OCI-LY7 (cell line): ENCODE measurements at regions not wholly inside any gene's neighbourhood (a gene's known extent, or its start where the extent isn't known, plus 50 kb on each side); places are given as distances from the start of the nearest gene placed in this dataset.

ENCODE experiments used
- BruUV-seq: library from RNA; stranded (reverse); fragments of 400-500 nt; replicated peaks from 2 replicates; lab custom pipeline; 2021; lab: Mats Ljungman, UMichigan
- CTCF ChIA-PET: fragments of 300-600 bp; sonication (Branson Sonifier 250); formaldehyde crosslinking; loops from one replicate; lab custom pipeline; 2022; ENCODE audit warnings: antibody characterized with exemption; ENCODE audit not compliant: unreplicated experiment; lab: Charles Lee
- POLR2A ChIA-PET: fragments of 300-600 bp; sonication (Branson Sonifier 250); formaldehyde crosslinking; loops from one replicate; lab custom pipeline; 2022; ENCODE audit warnings: antibody characterized with exemption; lab: Charles Lee
- DNase-seq: peaks from one replicate; pipeline ENCODE4 v3.0.0-alpha.2; 2015; ENCODE audit warnings: low spot score
- H2AFZ ChIP-seq: fragments of 200-600 bp; sonication (generic), shearing (Covaris generic); 2 replicates; pipeline ENCODE4 v1.6.1; 2014; ENCODE audit warnings: mild to moderate bottlenecking, antibody characterized with exemption, low read length, moderate library complexity
- H3K27ac ChIP-seq: fragments of 200-600 bp; sonication (generic); 2 replicates; pipeline ENCODE4 v1.5.1; 2014; ENCODE audit warnings: mixed run types, low read depth, mild to moderate bottlenecking, moderate library complexity, low read length, inconsistent platforms; ENCODE audit not compliant: poor library complexity, severe bottlenecking
- H3K36me3 ChIP-seq: fragments of 200-600 bp; sonication (generic); 2 replicates; pipeline ENCODE4 v1.6.1; 2014; ENCODE audit warnings: mild to moderate bottlenecking, antibody characterized with exemption, low read length, moderate library complexity, mixed read lengths; ENCODE audit not compliant: insufficient read depth
- H3K4me1 ChIP-seq: fragments of 200-600 bp; sonication (generic); 2 replicates; pipeline ENCODE4 v1.5.1; 2014; ENCODE audit warnings: mild to moderate bottlenecking, low read length; ENCODE audit not compliant: insufficient read depth, poor library complexity, severe bottlenecking
- H3K4me2 ChIP-seq: fragments of 200-600 bp; sonication (generic); 2 replicates; pipeline ENCODE4 v1.6.1; 2014; ENCODE audit warnings: mild to moderate bottlenecking, low read length
- H3K4me3 ChIP-seq: fragments of 200-600 bp; sonication (generic); 2 replicates; pipeline ENCODE4 v1.5.1; 2014; ENCODE audit warnings: mild to moderate bottlenecking, low read depth, low read length; ENCODE audit not compliant: poor library complexity, severe bottlenecking
- H3K79me2 ChIP-seq: fragments of 200-600 bp; sonication (generic); 2 replicates; pipeline ENCODE4 v1.6.1; 2016; ENCODE audit warnings: low read depth, mild to moderate bottlenecking, low read length, moderate library complexity, mixed read lengths; ENCODE audit not compliant: insufficient read depth
- H3K9me2 ChIP-seq: fragments of 200-600 bp; sonication (generic); 2 replicates; pipeline ENCODE4 v1.6.1; 2016; ENCODE audit warnings: mild to moderate bottlenecking, low read length, mixed read lengths; ENCODE audit not compliant: insufficient read depth
- H3K9me3 ChIP-seq: fragments of 200-600 bp; sonication (generic); 2 replicates; pipeline ENCODE4 v1.6.1; 2014; ENCODE audit warnings: mild to moderate bottlenecking, mixed run types, low read length, mixed read lengths
- H4K20me1 ChIP-seq: fragments of 200-600 bp; sonication (generic); 2 replicates; pipeline ENCODE4 v1.6.1; 2014; ENCODE audit warnings: mild to moderate bottlenecking, antibody characterized with exemption, low read length, moderate library complexity, mixed read lengths; ENCODE audit not compliant: insufficient read depth
- CTCF ChIP-seq: fragments of 200-600 bp; sonication (generic); conservative IDR thresholded peaks from 2 replicates; pipeline ENCODE4 v1.5.1; 2014; ENCODE audit warnings: mild to moderate bottlenecking, antibody characterized with exemption, low read length, moderate library complexity, mixed read lengths
- EZH2phosphoT487 ChIP-seq: fragments of 200-600 bp; sonication (generic); IDR thresholded peaks from 2 replicates; pipeline ENCODE4 v1.6.1; 2018; ENCODE audit warnings: low read depth, borderline replicate concordance, mild to moderate bottlenecking, mixed run types, antibody characterized with exemption, low read length, moderate library complexity, mixed read lengths
- intact Hi-C: fragments of 100-400 bp; cut with micrococcal nuclease; formaldehyde crosslinking; loops from one replicate; pipeline ENCODE4 v1.10.0; 2022; ENCODE audit not compliant: unreplicated experiment

GRCh38 chr12:42002563-42002962 is 142.1 kb downstream of the GXYLT1 start:
- DNase-seq: no peak
- Histone ChIP-seq H4K20me1 (no peaks in the 10 kb centered on the region), H3K4me2 (no peak overlapping the region), H3K4me3 (no peak overlapping the region), H3K79me2 (no peaks in the 10 kb centered on the region), H3K9me3 (no peaks in the 10 kb centered on the region), H3K9me2 (no peaks in the 10 kb centered on the region), H3K36me3 (no peaks in the 10 kb centered on the region), H3K27ac (no peak overlapping the region), H3K4me1 (no peaks in the 10 kb centered on the region), H2AFZ (no peak overlapping the region)
- intact Hi-C loops: no loop called here
- no TSS peak for BruUV-seq
- TF ChIP-seq CTCF: no peak
- TF ChIP-seq EZH2phosphoT487: no peak
- CTCF ChIA-PET: no interaction called here
- POLR2A ChIA-PET: interaction anchor here (0.6 kb wide), 2 partner anchors 445 to 1049 kb away, joined by 3 to 4 read pairs; no protein-coding TSS in a partner anchor

GRCh38 chr12:41998436-41998835 is 146.2 kb downstream of the GXYLT1 start:
- Histone ChIP-seq H3K27ac (no peak overlapping the region), H3K9me2 (no peaks in the 10 kb centered on the region), H3K9me3 (no peaks in the 10 kb centered on the region), H3K4me2 (no peak overlapping the region), H3K4me1 (no peaks in the 10 kb centered on the region), H2AFZ (no peak overlapping the region), H4K20me1 (no peaks in the 10 kb centered on the region), H3K79me2 (no peaks in the 10 kb centered on the region), H3K4me3 (no peak overlapping the region), H3K36me3 (no peaks in the 10 kb centered on the region)
- no TSS peak for BruUV-seq
- DNase-seq: no peak
- intact Hi-C loops: no loop called here
- CTCF ChIA-PET: no interaction called here
- POLR2A ChIA-PET: no interaction called here
- no peak for TF ChIP-seq EZH2phosphoT487
- TF ChIP-seq CTCF: no peak

GRCh38 chr12:41993283-41993682 is 151.4 kb downstream of the GXYLT1 start:
- Histone ChIP-seq H3K36me3 (no peaks in the 10 kb centered on the region), H3K4me3 (no peak overlapping the region), H2AFZ (peak overlapping the region; percentile 33; the same call in 1 of the 2 replicates), H3K4me2 (no peak overlapping the region), H3K9me2 (no peaks in the 10 kb centered on the region), H3K4me1 (no peaks in the 10 kb centered on the region), H4K20me1 (no peaks in the 10 kb centered on the region), H3K27ac (no peak overlapping the region), H3K9me3 (no peaks in the 10 kb centered on the region; the same call in 1 of the 2 replicates), H3K79me2 (no peaks in the 10 kb centered on the region)
- no TSS peak for BruUV-seq
- intact Hi-C loops: no loop called here
- DNase-seq: no peak
- POLR2A ChIA-PET: interaction anchor here (1.0 kb wide), 1 partner anchor 14 kb away, joined by 3 read pairs; no protein-coding TSS in a partner anchor
- CTCF ChIA-PET: no interaction called here
- TF ChIP-seq CTCF: no peak
